ENCODE measurements at regions not wholly inside any gene's neighbourhood (a gene's known extent, or its start where the extent isn't known, plus 50 kb on each side); places are given as distances from the start of the nearest gene placed in this dataset.

GRCh38 chr2:166661391-166661790, 167.3 kb upstream of the SCN7A start:
- H3K4me3 ChIP-seq (ENCODE audit: low read length), result no peak overlapping the region
- DNase-seq (ENCODE audit: low read depth), result no peak
- no peak for TF ChIP-seq CTCF (conservative IDR thresholded peaks at IDR 0.05; ENCODE audit: low read depth, low read length)

DNA sequence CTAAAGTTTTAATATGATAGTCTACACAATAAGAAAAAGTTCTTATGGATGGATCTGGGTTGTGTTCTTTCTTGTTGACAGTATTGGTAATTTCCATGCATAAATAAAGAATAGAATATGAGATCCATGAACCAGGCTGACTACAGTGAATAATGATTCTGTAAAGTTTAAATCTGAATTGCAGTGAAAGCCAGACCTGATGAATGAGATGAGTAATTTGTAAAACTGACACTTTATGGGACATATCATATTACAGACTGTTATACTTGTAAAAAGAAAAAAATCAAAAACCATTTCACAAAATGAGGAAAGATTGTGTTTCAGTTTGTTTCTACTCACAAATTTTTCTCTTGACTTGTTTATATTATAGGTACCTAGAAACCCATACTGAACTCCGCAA, 164.9 kb upstream of the SCN7A start:
- H3K4me3 ChIP-seq (ENCODE audit: low read length), result no peak overlapping the region
- no peak for TF ChIP-seq CTCF (conservative IDR thresholded peaks at IDR 0.05; ENCODE audit: low read depth, low read length)
- no peak for DNase-seq (ENCODE audit: low read depth)

DNA sequence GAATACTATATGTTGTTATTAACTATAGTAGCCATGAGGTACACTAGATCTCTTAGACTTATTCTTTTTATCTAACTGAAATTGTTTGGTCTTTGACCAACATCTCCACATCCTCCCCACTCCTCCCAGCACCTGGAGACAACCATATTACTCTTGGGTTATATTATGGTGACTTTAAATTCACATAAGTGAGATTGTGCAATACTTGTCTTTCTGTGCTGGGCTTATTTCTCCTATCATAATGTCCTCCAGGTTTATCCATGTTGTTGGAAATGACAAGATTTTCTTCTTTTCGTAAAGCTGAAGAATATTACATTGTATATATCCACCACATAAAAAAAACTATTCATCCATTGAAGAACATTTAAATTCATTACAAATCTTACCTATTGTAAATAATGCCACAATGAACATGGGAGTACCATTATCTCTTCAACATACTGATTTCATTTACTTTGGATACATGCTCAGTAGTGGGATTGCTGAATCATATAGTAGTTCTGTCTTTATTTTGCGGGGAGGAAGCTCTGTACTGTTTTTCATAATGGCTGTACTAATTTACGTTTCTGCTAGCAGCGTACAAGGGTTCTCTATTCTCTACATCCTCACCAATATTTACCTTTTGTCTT, 159.2 kb upstream of the SCN7A start:
- no peak for DNase-seq (ENCODE audit: low read depth)
- H3K4me3 ChIP-seq (ENCODE audit: low read length), result no peak overlapping the region
- no peak for TF ChIP-seq CTCF (conservative IDR thresholded peaks at IDR 0.05; ENCODE audit: low read depth, low read length)

DNA sequence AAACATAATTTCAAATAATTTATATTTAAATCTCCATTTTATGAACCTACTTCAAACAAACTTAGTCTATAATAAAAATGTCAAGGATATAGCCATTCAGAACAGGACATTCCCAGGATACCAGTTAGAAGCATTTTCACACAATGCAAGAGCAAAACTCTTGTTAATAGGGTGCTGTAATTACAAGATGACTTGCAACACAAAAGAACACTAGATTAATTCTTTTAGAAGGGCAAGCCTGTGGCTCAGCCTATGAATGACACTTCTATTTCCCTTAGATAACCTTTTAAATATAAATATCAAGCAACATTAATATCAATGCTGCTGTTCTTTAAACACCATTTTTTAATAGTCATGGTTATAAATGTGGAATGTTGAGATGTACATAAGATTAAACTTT, 157.9 kb upstream of the SCN7A start:
- H3K4me3 ChIP-seq (ENCODE audit: low read length), result no peak overlapping the region
- no peak for DNase-seq (ENCODE audit: low read depth)
- TF ChIP-seq CTCF (conservative IDR thresholded peaks at IDR 0.05; ENCODE audit: low read depth, low read length), result no peak

DNA sequence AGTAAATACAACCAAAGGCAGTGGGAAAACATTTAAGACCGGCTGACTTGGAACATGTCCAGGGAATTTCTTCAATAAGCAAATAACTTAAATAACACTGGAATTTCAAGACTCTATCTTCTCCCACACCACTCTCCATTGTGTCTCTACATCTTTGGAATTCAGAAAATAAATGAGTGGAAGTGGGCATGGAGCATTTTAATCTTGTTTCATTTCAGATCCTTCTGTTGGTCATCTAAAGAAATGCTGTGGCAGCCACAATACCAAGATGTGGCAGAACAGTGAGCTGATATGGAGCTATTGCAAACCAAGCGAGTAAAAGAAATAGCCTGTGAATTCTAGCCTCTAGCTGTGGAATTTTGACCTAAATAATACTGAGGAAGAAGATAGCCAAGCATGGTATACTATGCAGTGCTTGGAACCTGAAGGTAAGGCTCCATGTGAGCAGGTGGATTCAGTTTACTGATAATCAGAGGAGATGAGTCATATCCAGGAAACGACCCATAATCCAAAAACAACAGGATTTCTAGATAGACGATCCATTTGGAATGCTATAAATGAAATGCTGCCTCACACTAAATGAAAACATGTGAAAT, 157.1 kb upstream of the SCN7A start:
- H3K4me3 ChIP-seq (ENCODE audit: low read length), result no peak overlapping the region
- peak; percentile 91 for DNase-seq (ENCODE audit: low read depth)
- no peak for TF ChIP-seq CTCF (conservative IDR thresholded peaks at IDR 0.05; ENCODE audit: low read depth, low read length)

DNA sequence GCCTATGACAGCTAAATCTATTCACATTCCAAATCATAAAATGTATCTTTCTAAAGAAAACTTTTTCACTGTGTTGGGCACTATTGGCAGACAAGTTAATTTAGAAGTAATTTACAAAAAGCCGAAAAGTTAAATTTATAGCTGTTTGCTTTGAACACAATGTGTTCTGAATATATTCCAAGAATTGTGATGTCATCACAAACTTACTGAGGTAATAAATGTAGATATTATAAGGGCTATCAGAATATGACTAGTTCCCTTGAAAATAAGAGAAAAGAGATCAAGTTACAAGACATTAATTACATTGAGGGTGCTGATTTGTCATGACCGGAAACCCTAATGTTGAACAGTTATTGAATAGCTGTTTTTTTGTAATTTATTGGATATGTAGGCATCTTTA, 153.9 kb upstream of the SCN7A start:
- no peak overlapping the region for H3K4me3 ChIP-seq (ENCODE audit: low read length)
- DNase-seq (ENCODE audit: low read depth), result no peak

More for the DNA sequence above, 153.9 kb upstream of the SCN7A start:
- TF ChIP-seq CTCF (conservative IDR thresholded peaks at IDR 0.05; ENCODE audit: low read depth, low read length), result no peak
